Fibroblast of peridontal ligament (primary cell): ENCODE measurements at regions not wholly inside any gene's neighbourhood (a gene's known extent, or its start where the extent isn't known, plus 50 kb on each side); places are given as distances from the start of the nearest gene placed in this dataset.
A peak's percentile ranks its signal among the peaks of the same experiment; 100 is the strongest.
"Not testable (repeated sequence)": the region's sequence is repeated elsewhere in the genome, so short reads cannot be mapped to it uniquely, and the experiment has no call there.

Experiments
- DNase-seq: peaks from one replicate; pipeline ENCODE4 v3.0.0-alpha.2; 2010; ENCODE audit errors: extremely low read depth

GRCh38 chr1:188826800-188827199 is 1650.9 kb downstream of the BRINP3 start:
- DNase-seq = no peak

- DNase-seq = no peak
Observed at GRCh38 chr1:188827400-188827799, 1650.3 kb downstream of the BRINP3 start.

- DNase-seq = not testable (repeated sequence)
Observed at GRCh38 chr1:188841111-188841696, 1636.5 kb downstream of the BRINP3 start.

- no peak for DNase-seq
Observed at GRCh38 chr1:188846468-188846867, 1631.2 kb downstream of the BRINP3 start.

- no peak for DNase-seq
Observed at GRCh38 chr1:188857526-188858087, 1620.1 kb downstream of the BRINP3 start.

GRCh38 chr1:188867614-188868013 is 1610.0 kb downstream of the BRINP3 start:
- DNase-seq = no peak

- DNase-seq = no peak
Observed at GRCh38 chr1:188871164-188871563, 1606.5 kb downstream of the BRINP3 start.

GRCh38 chr1:188872376-188872775 is 1605.3 kb downstream of the BRINP3 start:
- DNase-seq = peak; percentile 7

GRCh38 chr1:188877668-188878067 is 1600.0 kb downstream of the BRINP3 start:
- no peak for DNase-seq

GRCh38 chr1:188888386-188888785 is 1589.3 kb downstream of the BRINP3 start:
- DNase-seq = no peak

- DNase-seq = no peak
Observed at GRCh38 chr1:188889166-188889565, 1588.5 kb downstream of the BRINP3 start.

- no peak for DNase-seq
Observed at GRCh38 chr1:188891958-188892357, 1585.7 kb downstream of the BRINP3 start.

- no peak for DNase-seq
Observed at GRCh38 chr1:188895611-188896010, 1582.1 kb downstream of the BRINP3 start.

- no peak for DNase-seq
Observed at GRCh38 chr1:188903241-188903640, 1574.4 kb downstream of the BRINP3 start.

GRCh38 chr1:188904201-188904600 is 1573.5 kb downstream of the BRINP3 start:
- no peak for DNase-seq

- no peak for DNase-seq
Observed at GRCh38 chr1:188906921-188907641, 1570.6 kb downstream of the BRINP3 start.

GRCh38 chr1:188930382-188930781 is 1547.3 kb downstream of the BRINP3 start:
- DNase-seq = no peak

- no peak for DNase-seq
Observed at GRCh38 chr1:188931506-188931905, 1546.2 kb downstream of the BRINP3 start.

- peak; percentile 29 for DNase-seq
Observed at GRCh38 chr1:188937965-188938551, 1539.6 kb downstream of the BRINP3 start.

GRCh38 chr1:188941986-188942385 is 1535.7 kb downstream of the BRINP3 start:
- DNase-seq = no peak

- DNase-seq = peak; percentile 64
Observed at GRCh38 chr1:188949701-188950100, 1528.0 kb downstream of the BRINP3 start.

- DNase-seq = peak; percentile 59
Observed at GRCh38 chr1:188958461-188959115, 1519.1 kb downstream of the BRINP3 start.
